Liver (tissue), 3 donors: ENCODE measurements at regions not wholly inside any gene's neighbourhood (a gene's known extent, or its start where the extent isn't known, plus 50 kb on each side); places are given as distances from the start of the nearest gene placed in this dataset.

ENCODE experiments used
- FOXA1 ChIP-seq: IDR thresholded peaks from 2 replicates; pipeline ENCODE4 v1.6.1; 2016; ENCODE audit warnings: antibody characterized with exemption
- GABPA ChIP-seq, 2 donors: IDR thresholded peaks in 1 of 2; conservative IDR thresholded peaks in 1 of 2; 2 replicates each; pipeline ENCODE4 v1.6.1; 2016; ENCODE audit warnings: antibody characterized with exemption in 2 of 2, mild to moderate bottlenecking in 1 of 2, moderate library complexity in 1 of 2
- JUND ChIP-seq, 2 donors: IDR thresholded peaks; 2 replicates each; pipeline ENCODE4 v1.6.1; 2016; ENCODE audit warnings: antibody characterized with exemption in 2 of 2
- NR2F2 ChIP-seq: IDR thresholded peaks from 2 replicates; pipeline ENCODE4 v1.6.1; 2016; ENCODE audit warnings: antibody characterized with exemption
- TAF1 ChIP-seq: conservative IDR thresholded peaks from 2 replicates; pipeline ENCODE4 v1.6.1; 2016; ENCODE audit warnings: antibody characterized with exemption, mild to moderate bottlenecking
- TF ChIP-seq, protein P1 (sequence below): IDR thresholded peaks from 2 replicates; pipeline ENCODE4 v1.6.1; 2016; ENCODE audit warnings: antibody characterized with exemption
- TF ChIP-seq, protein P2 (sequence below): IDR thresholded peaks from 2 replicates; pipeline ENCODE4 v1.6.1; 2016; ENCODE audit warnings: antibody characterized with exemption, mild to moderate bottlenecking
- TF ChIP-seq, protein P3 (sequence below): fragments of 150-350 bp; IDR thresholded peaks from 2 replicates; pipeline ENCODE4 v1.5.1; 2017; ENCODE audit warnings: improper control_type of control experiment, low read depth, low read length; ENCODE audit not compliant: missing input control
- donor health status: healthy.
- donor health status: healthy.

DNA sequence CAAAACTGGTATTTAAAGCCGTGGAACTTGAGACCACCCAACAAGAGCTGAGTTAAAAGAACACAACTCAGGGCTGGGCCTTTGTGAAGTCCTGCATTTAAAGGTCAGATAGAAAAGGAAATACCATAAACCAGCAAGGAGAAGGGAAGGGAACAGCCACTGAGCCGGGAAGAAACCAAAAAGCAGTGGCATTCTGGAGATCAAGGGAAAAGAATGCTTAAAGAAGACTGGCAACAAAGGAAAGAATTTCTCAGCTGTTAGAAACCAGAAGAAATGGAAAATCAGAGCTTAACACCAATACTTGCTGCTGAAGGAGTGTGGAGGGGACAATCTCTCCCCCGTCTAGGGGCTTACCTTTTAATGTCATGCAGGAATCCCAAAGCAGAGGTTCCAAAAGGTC is 247.4 kb upstream of the CHRNA7 start:
- TF ChIP-seq NR2F2 (no peak), FOXA1 (no peak), JUND (IDR thresholded peaks at IDR 0.05) (no peak), TAF1 (no peak), GABPA (IDR thresholded peaks at IDR 0.05 in 1 of 2, conservative IDR thresholded peaks at IDR 0.05 in 1 of 2) (no peak)
- TF ChIP-seq, protein P1, sequence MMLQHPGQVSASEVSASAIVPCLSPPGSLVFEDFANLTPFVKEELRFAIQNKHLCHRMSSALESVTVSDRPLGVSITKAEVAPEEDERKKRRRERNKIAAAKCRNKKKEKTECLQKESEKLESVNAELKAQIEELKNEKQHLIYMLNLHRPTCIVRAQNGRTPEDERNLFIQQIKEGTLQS = no peak
- TF ChIP-seq, protein P2, sequence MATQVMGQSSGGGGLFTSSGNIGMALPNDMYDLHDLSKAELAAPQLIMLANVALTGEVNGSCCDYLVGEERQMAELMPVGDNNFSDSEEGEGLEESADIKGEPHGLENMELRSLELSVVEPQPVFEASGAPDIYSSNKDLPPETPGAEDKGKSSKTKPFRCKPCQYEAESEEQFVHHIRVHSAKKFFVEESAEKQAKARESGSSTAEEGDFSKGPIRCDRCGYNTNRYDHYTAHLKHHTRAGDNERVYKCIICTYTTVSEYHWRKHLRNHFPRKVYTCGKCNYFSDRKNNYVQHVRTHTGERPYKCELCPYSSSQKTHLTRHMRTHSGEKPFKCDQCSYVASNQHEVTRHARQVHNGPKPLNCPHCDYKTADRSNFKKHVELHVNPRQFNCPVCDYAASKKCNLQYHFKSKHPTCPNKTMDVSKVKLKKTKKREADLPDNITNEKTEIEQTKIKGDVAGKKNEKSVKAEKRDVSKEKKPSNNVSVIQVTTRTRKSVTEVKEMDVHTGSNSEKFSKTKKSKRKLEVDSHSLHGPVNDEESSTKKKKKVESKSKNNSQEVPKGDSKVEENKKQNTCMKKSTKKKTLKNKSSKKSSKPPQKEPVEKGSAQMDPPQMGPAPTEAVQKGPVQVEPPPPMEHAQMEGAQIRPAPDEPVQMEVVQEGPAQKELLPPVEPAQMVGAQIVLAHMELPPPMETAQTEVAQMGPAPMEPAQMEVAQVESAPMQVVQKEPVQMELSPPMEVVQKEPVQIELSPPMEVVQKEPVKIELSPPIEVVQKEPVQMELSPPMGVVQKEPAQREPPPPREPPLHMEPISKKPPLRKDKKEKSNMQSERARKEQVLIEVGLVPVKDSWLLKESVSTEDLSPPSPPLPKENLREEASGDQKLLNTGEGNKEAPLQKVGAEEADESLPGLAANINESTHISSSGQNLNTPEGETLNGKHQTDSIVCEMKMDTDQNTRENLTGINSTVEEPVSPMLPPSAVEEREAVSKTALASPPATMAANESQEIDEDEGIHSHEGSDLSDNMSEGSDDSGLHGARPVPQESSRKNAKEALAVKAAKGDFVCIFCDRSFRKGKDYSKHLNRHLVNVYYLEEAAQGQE = no peak
- TF ChIP-seq, protein P3, sequence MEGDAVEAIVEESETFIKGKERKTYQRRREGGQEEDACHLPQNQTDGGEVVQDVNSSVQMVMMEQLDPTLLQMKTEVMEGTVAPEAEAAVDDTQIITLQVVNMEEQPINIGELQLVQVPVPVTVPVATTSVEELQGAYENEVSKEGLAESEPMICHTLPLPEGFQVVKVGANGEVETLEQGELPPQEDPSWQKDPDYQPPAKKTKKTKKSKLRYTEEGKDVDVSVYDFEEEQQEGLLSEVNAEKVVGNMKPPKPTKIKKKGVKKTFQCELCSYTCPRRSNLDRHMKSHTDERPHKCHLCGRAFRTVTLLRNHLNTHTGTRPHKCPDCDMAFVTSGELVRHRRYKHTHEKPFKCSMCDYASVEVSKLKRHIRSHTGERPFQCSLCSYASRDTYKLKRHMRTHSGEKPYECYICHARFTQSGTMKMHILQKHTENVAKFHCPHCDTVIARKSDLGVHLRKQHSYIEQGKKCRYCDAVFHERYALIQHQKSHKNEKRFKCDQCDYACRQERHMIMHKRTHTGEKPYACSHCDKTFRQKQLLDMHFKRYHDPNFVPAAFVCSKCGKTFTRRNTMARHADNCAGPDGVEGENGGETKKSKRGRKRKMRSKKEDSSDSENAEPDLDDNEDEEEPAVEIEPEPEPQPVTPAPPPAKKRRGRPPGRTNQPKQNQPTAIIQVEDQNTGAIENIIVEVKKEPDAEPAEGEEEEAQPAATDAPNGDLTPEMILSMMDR = no peak
